ENCODE measurements at regions not wholly inside any gene's neighbourhood (a gene's known extent, or its start where the extent isn't known, plus 50 kb on each side); places are given as distances from the start of the nearest gene placed in this dataset.

- no peak for DNase-seq
Observed at GRCh38 chr1:228979325-228979699, 244.0 kb downstream of the RHOU start.

- no peak for DNase-seq
Observed at GRCh38 chr1:228979774-228980173, 244.5 kb downstream of the RHOU start.

GRCh38 chr1:228980232-228980937 lies 245.1 kb downstream of the RHOU start:
- no peak for DNase-seq

- DNase-seq: no peak
Observed at GRCh38 chr1:228982637-228983036, 247.4 kb downstream of the RHOU start.

- DNase-seq: no peak
Observed at GRCh38 chr1:228983231-228983660, 248.0 kb downstream of the RHOU start.

GRCh38 chr1:228983661-228984060 lies 248.4 kb downstream of the RHOU start:
- no peak for DNase-seq

GRCh38 chr1:228984107-228984506 lies 248.8 kb downstream of the RHOU start:
- DNase-seq: no peak

- no peak for DNase-seq
Observed at GRCh38 chr1:228984646-228985631, 249.7 kb downstream of the RHOU start.

- DNase-seq: no peak
Observed at GRCh38 chr1:228985661-228986060, 250.4 kb downstream of the RHOU start.

GRCh38 chr1:228986093-228986904 lies 251.0 kb downstream of the RHOU start:
- peak; percentile 26 to 66 for DNase-seq

GRCh38 chr1:228987286-228987685 lies 252.0 kb downstream of the RHOU start:
- DNase-seq: peak; percentile 37 to 75

- DNase-seq: no peak
Observed at GRCh38 chr1:228987736-228988506, 252.6 kb downstream of the RHOU start.

- no peak for DNase-seq
Observed at GRCh38 chr1:228988664-228989063, 253.4 kb downstream of the RHOU start.

GRCh38 chr1:228989176-228989575 lies 253.9 kb downstream of the RHOU start:
- DNase-seq: no peak

GRCh38 chr1:228989676-228989991 lies 254.4 kb downstream of the RHOU start:
- no peak for DNase-seq

GRCh38 chr1:228989992-228990827 lies 254.9 kb downstream of the RHOU start:
- DNase-seq: peak; percentile 74 to 86

- DNase-seq: no peak
Observed at GRCh38 chr1:228990906-228991569, 255.8 kb downstream of the RHOU start.

GRCh38 chr1:228992044-228992443 lies 256.8 kb downstream of the RHOU start:
- no peak for DNase-seq

GRCh38 chr1:228992907-228993535 lies 257.7 kb downstream of the RHOU start:
- DNase-seq: no peak
